H1 (cell line): ENCODE measurements at regions not wholly inside any gene's neighbourhood (a gene's known extent, or its start where the extent isn't known, plus 50 kb on each side); places are given as distances from the start of the nearest gene placed in this dataset.

Source experiments
- CTCF ChIA-PET: fragments of 300-600 bp; sonication (Branson Sonifier 250); formaldehyde crosslinking; loops from one replicate; lab custom pipeline; 2021; ENCODE audit not compliant: partially characterized antibody; lab: Charles Lee
- POLR2A ChIA-PET: fragments of 300-600 bp; sonication (Branson Sonifier 250); formaldehyde crosslinking; loops from one replicate; lab custom pipeline; 2021; ENCODE audit warnings: inconsistent platforms; ENCODE audit not compliant: partially characterized antibody; lab: Charles Lee
- DNase-seq, 2 experiments: peaks; one replicate each; pipeline versions ENCODE4 v3.0.0 to v3.0.0-alpha.2; 2010 to 2022; ENCODE audit warnings: low spot score in 2 of 2, low read depth in 1 of 2, mixed read lengths in 1 of 2
- FAIRE-seq: peaks from 2 replicates; lab custom pipeline; 2011; peaks lifted over from hg19 to GRCh38; lab: Jason Lieb, UNC
- H2AFZ ChIP-seq: 2 replicates; pipeline ENCODE4 v1.8.1; 2012; ENCODE audit warnings: low read length, inconsistent platforms
- H2AK5ac ChIP-seq: 2 replicates; pipeline ENCODE4 v1.6.1; 2013; ENCODE audit warnings: low read depth, low read length
- H2BK120ac ChIP-seq: replicated peaks from 2 replicates; pipeline ENCODE3; 2013; ENCODE audit warnings: low read depth, low read length, inconsistent platforms
- H2BK12ac ChIP-seq: 2 replicates; pipeline ENCODE4 v1.6.1; 2013; ENCODE audit warnings: low read depth, low read length
- H2BK15ac ChIP-seq: 2 replicates; pipeline ENCODE4 v1.6.1; 2013; ENCODE audit warnings: low read length
- H2BK20ac ChIP-seq: 2 replicates; pipeline ENCODE4 v1.6.1; 2013; ENCODE audit warnings: low read length
- H2BK5ac ChIP-seq: 2 replicates; pipeline ENCODE4 v1.6.1; 2013; ENCODE audit warnings: low read depth, low read length
- H3K14ac ChIP-seq: 2 replicates; pipeline ENCODE4 v1.6.1; 2013; ENCODE audit warnings: inconsistent platforms; ENCODE audit not compliant: insufficient read length
- H3K18ac ChIP-seq: 2 replicates; pipeline ENCODE4 v1.6.1; 2013; ENCODE audit warnings: low read length; ENCODE audit errors: extremely low read depth
- H3K23ac ChIP-seq: 2 replicates; pipeline ENCODE4 v1.6.1; 2013; ENCODE audit warnings: inconsistent platforms; ENCODE audit not compliant: insufficient read length
- H3K23me2 ChIP-seq: 2 replicates; pipeline ENCODE4 v1.6.1; 2013; ENCODE audit warnings: low read depth, low read length
- H3K27ac ChIP-seq: 2 replicates; pipeline ENCODE4 v1.6.1; 2011; ENCODE audit warnings: low read depth, low read length, inconsistent platforms
- H3K27me3 ChIP-seq, 4 experiments: replicated peaks in 1 of 4; 1 replicate in 1 of 4; 2 replicates in 3 of 4; pipeline versions ENCODE4 v1.6.1 to v1.8.1; 2011 to 2013; ENCODE audit warnings: low read length in 3 of 4, mild to moderate bottlenecking in 3 of 4, inconsistent platforms in 2 of 4, mixed read lengths in 2 of 4, moderate library complexity in 1 of 4; ENCODE audit not compliant: control insufficient read depth in 3 of 4, insufficient read depth in 3 of 4; ENCODE audit errors: extremely low read depth in 1 of 4
- H3K36me3 ChIP-seq, 4 experiments: 2 replicates each; pipeline versions ENCODE4 v1.6.1 to v1.8.1; 2011 to 2013; ENCODE audit warnings: mild to moderate bottlenecking in 4 of 4, low read length in 3 of 4, moderate library complexity in 2 of 4, control low read depth in 1 of 4, inconsistent platforms in 1 of 4; ENCODE audit not compliant: insufficient read depth in 4 of 4, control insufficient read depth in 2 of 4
- H3K4ac ChIP-seq: replicated peaks from 2 replicates; pipeline ENCODE3; 2013; ENCODE audit warnings: low read length, low read depth, mixed read lengths, inconsistent platforms; ENCODE audit not compliant: insufficient read length
- H3K4me1 ChIP-seq, 4 experiments: replicated peaks in 1 of 4; 1 replicate in 1 of 4; 2 replicates in 3 of 4; pipeline versions ENCODE4 v1.6.1 to v1.8.1; 2011 to 2013; ENCODE audit warnings: low read length in 3 of 4, inconsistent platforms in 2 of 4, mixed read lengths in 1 of 4; ENCODE audit not compliant: insufficient read depth in 4 of 4, control insufficient read depth in 3 of 4
- H3K4me2 ChIP-seq, 2 experiments: 2 replicates each; pipeline versions ENCODE4 v1.6.1 to v1.8.1; 2011 to 2013; ENCODE audit warnings: low read depth in 2 of 2, low read length in 2 of 2, control low read depth in 1 of 2, inconsistent platforms in 1 of 2, mild to moderate bottlenecking in 1 of 2; ENCODE audit not compliant: insufficient read depth in 1 of 2
- H3K4me3 ChIP-seq, 4 experiments: fragments of 200-600, 300-600 bp in 1 of 4; sonication (generic), shearing (Covaris generic), sonication (Bioruptor Twin) in 1 of 4; 2 replicates each; pipeline versions ENCODE4 v1.5.1 to v1.8.1; 2011 to 2016; ENCODE audit warnings: low read length in 4 of 4, low read depth in 3 of 4, control low read depth in 2 of 4, inconsistent platforms in 2 of 4, mild to moderate bottlenecking in 2 of 4, mixed read lengths in 1 of 4, moderate library complexity in 1 of 4; ENCODE audit not compliant: insufficient read depth in 2 of 4; ENCODE audit errors: extremely low read depth in 1 of 4
- H3K56ac ChIP-seq: replicated peaks from 2 replicates; pipeline ENCODE3; 2013; ENCODE audit warnings: low read depth, mild to moderate bottlenecking, mixed read lengths, low read length, inconsistent platforms; ENCODE audit not compliant: insufficient read length
- H3K79me1 ChIP-seq: 2 replicates; pipeline ENCODE4 v1.6.1; 2013; ENCODE audit warnings: low read depth, low read length, control low read depth
- H3K79me2 ChIP-seq, 2 experiments: 2 replicates each; pipeline versions ENCODE4 v1.6.1 to v1.8.1; 2012 to 2013; ENCODE audit warnings: low read length in 2 of 2, mild to moderate bottlenecking in 2 of 2, inconsistent platforms in 1 of 2; ENCODE audit not compliant: insufficient read depth in 2 of 2, control insufficient read depth in 1 of 2
- H3K9ac ChIP-seq, 4 experiments: replicated peaks in 1 of 4; 1 replicate in 1 of 4; 2 replicates in 3 of 4; pipeline versions ENCODE4 v1.6.1 to v1.8.1; 2011 to 2013; ENCODE audit warnings: low read depth in 3 of 4, low read length in 3 of 4, control low read depth in 2 of 4, mild to moderate bottlenecking in 2 of 4, moderate library complexity in 2 of 4, inconsistent platforms in 1 of 4; ENCODE audit errors: extremely low read depth in 1 of 4
- H3K9me3 ChIP-seq, 2 experiments: 2 replicates each; pipeline versions ENCODE4 v1.6.1 to v1.8.1; 2012 to 2013; ENCODE audit warnings: mild to moderate bottlenecking in 2 of 2, moderate library complexity in 2 of 2, control low read depth in 1 of 2, inconsistent platforms in 1 of 2, low read depth in 1 of 2, low read length in 1 of 2, mixed read lengths in 1 of 2; ENCODE audit not compliant: insufficient read depth in 2 of 2
- H4K20me1 ChIP-seq, 2 experiments: replicated peaks in 1 of 2; 2 replicates each; pipeline versions ENCODE3 to v1.8.1; 2011 to 2013; ENCODE audit warnings: inconsistent platforms in 2 of 2, low read length in 2 of 2, mild to moderate bottlenecking in 1 of 2; ENCODE audit not compliant: insufficient read depth in 2 of 2, control insufficient read depth in 1 of 2
- H4K5ac ChIP-seq: 2 replicates; pipeline ENCODE4 v1.6.1; 2013; ENCODE audit warnings: low read length, low read depth, mixed read lengths, inconsistent platforms; ENCODE audit not compliant: insufficient read length
- H4K8ac ChIP-seq: 2 replicates; pipeline ENCODE4 v1.8.0; 2013; ENCODE audit warnings: mild to moderate bottlenecking, moderate library complexity, low read length, inconsistent platforms; ENCODE audit not compliant: insufficient read depth; ENCODE audit errors: extremely low read depth
- H4K91ac ChIP-seq: replicated peaks from 2 replicates; pipeline ENCODE3; 2013; ENCODE audit warnings: low read length, mixed read lengths, inconsistent platforms; ENCODE audit not compliant: insufficient read length
- HDAC6 ChIP-seq: IDR thresholded peaks from one replicate; pipeline ENCODE4 v1.7.1; 2012; ENCODE audit warnings: low read depth, mild to moderate bottlenecking, inconsistent platforms, low read length, moderate library complexity
- RBBP5 ChIP-seq: IDR thresholded peaks from 2 replicates; pipeline ENCODE4 v1.7.1; 2012; ENCODE audit warnings: low read depth, mild to moderate bottlenecking, inconsistent platforms, low read length, moderate library complexity, borderline replicate concordance
- SUZ12 ChIP-seq: fragments of 200-600 bp; sonication (generic); IDR thresholded peaks from 2 replicates; pipeline ENCODE4 v1.6.1; 2012; ENCODE audit warnings: mild to moderate bottlenecking, inconsistent platforms, low read length, moderate library complexity, mixed read lengths
- WGBS, 2 experiments: shearing (Covaris generic) in 1 of 2; methylation state at CpG; one replicate each; pipeline versions ENCODE4 v1.1.6 to v1.1.7; 2013 to 2015; ENCODE audit warnings: low lambda C conversion rate in 2 of 2, mixed read lengths in 2 of 2, inconsistent platforms in 1 of 2, low coverage in 1 of 2, missing lambda C conversion rate in 1 of 2; ENCODE audit not compliant: insufficient replicate concordance in 2 of 2, insufficient coverage in 1 of 2, insufficient read length in 1 of 2; ENCODE audit errors: extremely low coverage in 1 of 2, missing lambda C conversion rate in 1 of 2; 5-methylcytosine and 5-hydroxymethylcytosine counted together

DNA sequence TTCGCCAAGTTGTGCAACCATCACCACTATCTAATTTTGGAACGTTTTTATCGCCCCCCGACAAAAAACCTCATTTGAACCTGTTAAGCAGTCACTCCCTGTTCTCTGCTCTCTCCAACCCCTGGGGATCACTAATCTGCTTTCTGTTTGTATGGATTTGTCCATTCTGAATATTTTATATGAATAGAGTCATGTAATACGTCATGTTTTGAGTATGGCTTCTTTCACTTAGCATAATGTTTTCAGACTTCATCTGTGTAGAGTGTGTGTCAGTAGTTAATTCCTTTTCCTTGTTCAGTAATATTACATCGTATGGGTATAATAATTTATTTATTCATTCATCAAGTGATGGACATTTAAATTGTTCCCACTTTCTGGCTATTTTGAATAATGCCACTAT, 232.2 kb downstream of the SMARCA2 start:
- Histone ChIP-seq H3K4me3 (no peak overlapping the region), H4K20me1 (no peaks in the 10 kb centered on the region), H2AFZ (no peak overlapping the region), H3K56ac (no peak overlapping the region), H3K4ac (no peak overlapping the region), H3K4me1 (peaks cover 7 to 11% (median 8%) of the 10 kb centered on the region in 4 experiments), H3K23me2 (0 out of 2 replicates have a peak, but pooled peaks cover 4% of the 10 kb centered on the region), H3K27ac (no peak overlapping the region), H4K5ac (no peak overlapping the region), H3K79me2 (no peaks in the 10 kb centered on the region), H3K14ac (no peak overlapping the region), H3K36me3 (peaks cover 0 to 3% (median 0%) of the 10 kb centered on the region in 4 experiments; a peak in 1 of 8 replicates), H3K23ac (no peak overlapping the region), H2BK20ac (no peak overlapping the region), H2BK15ac (no peak overlapping the region), H2BK12ac (no peak overlapping the region), H3K27me3 (no peaks in the 10 kb centered on the region), H2AK5ac (no peak overlapping the region), H2BK120ac (no peak overlapping the region), H4K8ac (no peak overlapping the region), H4K91ac (no peak overlapping the region), H3K4me2 (no peak overlapping the region), H2BK5ac (no peak overlapping the region), H3K79me1 (no peaks in the 10 kb centered on the region), H3K9ac (no peak overlapping the region), H3K9me3 (peaks cover 8% of the 10 kb centered on the region in 2 experiments; a peak in 3 of 4 replicates), H3K18ac (no peak overlapping the region)
- DNase-seq (no peak), FAIRE-seq (no peak)
- ChIA-PET POLR2A (no interaction called here), CTCF (interaction anchor here (0.7 to 1.8 kb wide), 2 partner anchors 14 to 171 kb away, joined by 3 to 6 read pairs; no protein-coding TSS in a partner anchor)
- WGBS, 2 experiments, result 92% methylated on average over 6 of the region's 6 CpGs; no CpG with 5 or more reads in 1 of the 2 experiments
- TF ChIP-seq RBBP5 (no peak), HDAC6 (no peak), SUZ12 (no peak)
